ENCODE measurements at regions not wholly inside any gene's neighbourhood (a gene's known extent, or its start where the extent isn't known, plus 50 kb on each side); places are given as distances from the start of the nearest gene placed in this dataset.

- no peak for DNase-seq (ENCODE audit: extremely low spot score)
- H3K9me3 ChIP-seq, result no peaks in the 10 kb centered on the region
- no peaks in the 10 kb centered on the region for H3K36me3 ChIP-seq
- H3K4me3 ChIP-seq, result no peak overlapping the region
- H3K27me3 ChIP-seq, result no peaks in the 10 kb centered on the region
- no peak for TF ChIP-seq POLR2AphosphoS5 (IDR thresholded peaks at IDR 0.05)
- no peak for TF ChIP-seq POLR2A (IDR thresholded peaks at IDR 0.05; ENCODE audit: low read depth)
- no peak for TF ChIP-seq CTCF (IDR thresholded peaks at IDR 0.05)
- no peak for TF ChIP-seq EP300 (IDR thresholded peaks at IDR 0.05)
- no peaks in the 10 kb centered on the region for H3K4me1 ChIP-seq
- 69% methylated on average over 7 of the region's 7 CpGs for WGBS
- no peak overlapping the region for H3K27ac ChIP-seq (replicated peaks in 1 of 4)
- intact Hi-C loops (cut with DNase I), result no loop called here
These were observed 651.0 kb upstream of the RORB start for GRCh38 chr9:73845954-73846690.

- no peaks in the 10 kb centered on the region for H3K4me1 ChIP-seq
- H3K9me3 ChIP-seq, result no peaks in the 10 kb centered on the region
- no peak for DNase-seq (ENCODE audit: extremely low spot score)
- H3K27ac ChIP-seq (replicated peaks in 1 of 4), result no peak overlapping the region
- whole genome bisulfite sequencing, result 19% methylated on average over 3 of the region's 3 CpGs
- TF ChIP-seq EP300 (IDR thresholded peaks at IDR 0.05), result no peak
- no peak for TF ChIP-seq CTCF (IDR thresholded peaks at IDR 0.05)
- no peak for TF ChIP-seq POLR2A (IDR thresholded peaks at IDR 0.05; ENCODE audit: low read depth)
- TF ChIP-seq POLR2AphosphoS5 (IDR thresholded peaks at IDR 0.05), result no peak
- H3K36me3 ChIP-seq, result no peaks in the 10 kb centered on the region
- no peaks in the 10 kb centered on the region for H3K27me3 ChIP-seq
- H3K4me3 ChIP-seq, result no peak overlapping the region
- intact Hi-C loops (cut with DNase I), result no loop called here
These were observed 649.6 kb upstream of the RORB start for GRCh38 chr9:73847536-73847935.

- intact Hi-C loops (cut with DNase I), result no loop called here
- Histone ChIP-seq H3K27ac (replicated peaks in 1 of 4) (no peak overlapping the region), H3K4me3 (no peak overlapping the region), H3K4me1 (no peaks in the 10 kb centered on the region), H3K27me3 (no peaks in the 10 kb centered on the region), H3K36me3 (no peaks in the 10 kb centered on the region), H3K9me3 (no peaks in the 10 kb centered on the region)
- 70% methylated on average over 3 of the region's 3 CpGs for WGBS
- DNase-seq (ENCODE audit: extremely low spot score), result no peak
- TF ChIP-seq EP300 (IDR thresholded peaks at IDR 0.05) (no peak), CTCF (IDR thresholded peaks at IDR 0.05) (no peak), POLR2A (IDR thresholded peaks at IDR 0.05; ENCODE audit: low read depth) (no peak), POLR2AphosphoS5 (IDR thresholded peaks at IDR 0.05) (no peak)
These were observed 643.6 kb upstream of the RORB start for GRCh38 chr9:73853549-73853948.

GRCh38 chr9:73855206-73855605 is 641.9 kb upstream of the RORB start:
- H3K4me3 ChIP-seq, result no peak overlapping the region
- intact Hi-C loops (cut with DNase I), result no loop called here
- DNase-seq (ENCODE audit: extremely low spot score), result no peak
- H3K4me1 ChIP-seq, result no peaks in the 10 kb centered on the region
- H3K9me3 ChIP-seq, result no peaks in the 10 kb centered on the region
- no peak overlapping the region for H3K27ac ChIP-seq (replicated peaks in 1 of 4)
- H3K27me3 ChIP-seq, result no peaks in the 10 kb centered on the region
- TF ChIP-seq POLR2A (IDR thresholded peaks at IDR 0.05; ENCODE audit: low read depth), result no peak
- no peak for TF ChIP-seq EP300 (IDR thresholded peaks at IDR 0.05)
- TF ChIP-seq CTCF (IDR thresholded peaks at IDR 0.05), result no peak
- no peak for TF ChIP-seq POLR2AphosphoS5 (IDR thresholded peaks at IDR 0.05)
- no peaks in the 10 kb centered on the region for H3K36me3 ChIP-seq

GRCh38 chr9:73863924-73864323 is 633.2 kb upstream of the RORB start:
- H3K27ac ChIP-seq (replicated peaks in 1 of 4), result no peak overlapping the region
- no peaks in the 10 kb centered on the region for H3K4me1 ChIP-seq
- H3K36me3 ChIP-seq, result no peaks in the 10 kb centered on the region
- no peak overlapping the region for H3K4me3 ChIP-seq
- intact Hi-C loops (cut with DNase I), result no loop called here
- no peak for DNase-seq (ENCODE audit: extremely low spot score)
- H3K9me3 ChIP-seq, result no peaks in the 10 kb centered on the region
- no peaks in the 10 kb centered on the region for H3K27me3 ChIP-seq
- no peak for TF ChIP-seq EP300 (IDR thresholded peaks at IDR 0.05)
- TF ChIP-seq POLR2A (IDR thresholded peaks at IDR 0.05; ENCODE audit: low read depth), result no peak
- no peak for TF ChIP-seq CTCF (IDR thresholded peaks at IDR 0.05)
- no peak for TF ChIP-seq POLR2AphosphoS5 (IDR thresholded peaks at IDR 0.05)

Measured in esophagus muscularis mucosa (tissue), 4 donors.